HepG2 (cell line): ENCODE measurements at regions not wholly inside any gene's neighbourhood (a gene's known extent, or its start where the extent isn't known, plus 50 kb on each side); places are given as distances from the start of the nearest gene placed in this dataset.
"Not testable (repeated sequence)": the region's sequence is repeated elsewhere in the genome, so short reads cannot be mapped to it uniquely, and the experiment has no call there.

ENCODE experiments used
- ATAC-seq: fragments of 200-7000 bp; cut with Tn5 transposase; 3 replicates; pipeline ENCODE4 v1.9.1; 2020; ENCODE audit warnings: mild to moderate bottlenecking, moderate library complexity
- BruUV-seq: library from RNA; stranded (reverse); fragments of 400-500 nt; replicated peaks from 2 replicates; lab custom pipeline; 2021; lab: Mats Ljungman, UMichigan
- CTCF ChIA-PET: fragments of 300-600 bp; formaldehyde crosslinking; extraction: SDS; loops from one replicate; lab custom pipeline; 2021; ENCODE audit warnings: low total read pairs, inconsistent platforms, low intra/inter-chr PET ratio; lab: Yijun Ruan, JAX
- POLR2A ChIA-PET: fragments of 350-600 bp; sonication (Branson Sonifier 250); formaldehyde crosslinking; loops from one replicate; lab custom pipeline; 2020; ENCODE audit warnings: antibody characterized with exemption, inconsistent platforms; lab: Yijun Ruan, JAX
- DNase-seq: peaks from one replicate; pipeline ENCODE4 v3.0.0-alpha.2; 2015; ENCODE audit warnings: low spot score
- FAIRE-seq: peaks from 3 replicates; lab custom pipeline; 2011; peaks lifted over from hg19 to GRCh38; lab: Jason Lieb, UNC
- H2AFZ ChIP-seq: one replicate; pipeline ENCODE4 v1.6.1; 2011; ENCODE audit warnings: low read length, inconsistent platforms
- H3K27ac ChIP-seq: fragments of 300-600 bp; 3 replicates; pipeline ENCODE4 v1.8.0; 2011; ENCODE audit warnings: mixed run types, mild to moderate bottlenecking, mixed read lengths, low read length, inconsistent platforms; ENCODE audit not compliant: insufficient read depth; ENCODE audit errors: extremely low read length
- H3K27me3 ChIP-seq, 2 experiments: fragments of 200-600 bp in 1 of 2; 2 replicates in 1 of 2; 3 replicates in 1 of 2; pipeline versions ENCODE4 v1.6.0 to v1.8.0; 2011; ENCODE audit warnings: low read length in 2 of 2, mild to moderate bottlenecking in 2 of 2, moderate library complexity in 2 of 2, inconsistent platforms in 1 of 2; ENCODE audit not compliant: insufficient read depth in 2 of 2, control insufficient read depth in 1 of 2
- H3K36me3 ChIP-seq, 2 experiments: fragments of 200-600 bp in 1 of 2; replicated peaks in 1 of 2; 2 replicates in 1 of 2; 3 replicates in 1 of 2; pipeline versions ENCODE4 v1.5.1 to v1.8.0; 2011; ENCODE audit warnings: low read length in 2 of 2, inconsistent platforms in 1 of 2; ENCODE audit not compliant: insufficient read depth in 2 of 2, control insufficient read depth in 1 of 2
- H3K4me1 ChIP-seq: 2 replicates; pipeline ENCODE4 v1.5.1; 2012; ENCODE audit warnings: low read length, inconsistent platforms; ENCODE audit not compliant: insufficient read depth
- H3K4me2 ChIP-seq: 2 replicates; pipeline ENCODE4 v1.6.0; 2011; ENCODE audit warnings: low read depth, low read length, inconsistent platforms
- H3K4me3 ChIP-seq, 3 experiments: fragments of 200-600 bp in 1 of 3; sonication (generic), shearing (Covaris generic) in 1 of 3; replicated peaks in 1 of 3; 2 replicates each; pipeline ENCODE4 v1.5.1; 2011 to 2016; ENCODE audit warnings: low read length in 3 of 3, inconsistent platforms in 2 of 3, low read depth in 2 of 3, mild to moderate bottlenecking in 2 of 3, control low read depth in 1 of 3, mixed read lengths in 1 of 3; ENCODE audit not compliant: insufficient read depth in 1 of 3
- H3K79me2 ChIP-seq: one replicate; pipeline ENCODE4 v1.6.1; 2011; ENCODE audit warnings: low read length, inconsistent platforms; ENCODE audit not compliant: insufficient read depth
- H3K9ac ChIP-seq: 2 replicates; pipeline ENCODE4 v1.6.0; 2011; ENCODE audit warnings: mild to moderate bottlenecking, low read depth, low read length, inconsistent platforms; ENCODE audit not compliant: insufficient read depth
- H3K9me3 ChIP-seq: 2 replicates; pipeline ENCODE4 v1.5.1; 2012; ENCODE audit warnings: mild to moderate bottlenecking, low read length
- H4K20me1 ChIP-seq: 2 replicates; pipeline ENCODE4 v1.6.0; 2011; ENCODE audit warnings: inconsistent platforms, mild to moderate bottlenecking, low read length, moderate library complexity; ENCODE audit not compliant: insufficient read depth
- AHR ChIP-seq: IDR thresholded peaks from 2 replicates; pipeline ENCODE4 v1.6.1; 2018; ENCODE audit warnings: missing genetic modification reagents, missing compliant biosample characterization
- E2F1 ChIP-seq: sonication (generic); formaldehyde crosslinking; IDR thresholded peaks from 2 replicates; pipeline ENCODE4 v1.5.0; 2020; ENCODE audit warnings: missing genetic modification reagents
- E2F5 ChIP-seq: sonication (generic); formaldehyde crosslinking; conservative IDR thresholded peaks from 2 replicates; pipeline ENCODE4 v1.4.0; 2020; ENCODE audit warnings: missing genetic modification reagents
- ETV6 ChIP-seq: sonication (generic); formaldehyde crosslinking; conservative IDR thresholded peaks from 2 replicates; pipeline ENCODE4 v1.4.0; 2020; ENCODE audit warnings: missing genetic modification reagents
- MYNN ChIP-seq: sonication (generic); formaldehyde crosslinking; IDR thresholded peaks from 2 replicates; pipeline ENCODE4 v1.4.0; 2020; ENCODE audit warnings: mild to moderate bottlenecking, low read depth, missing genetic modification reagents
- PREB ChIP-seq: sonication (generic); formaldehyde crosslinking; IDR thresholded peaks from 2 replicates; pipeline ENCODE4 v1.4.0; 2020; ENCODE audit warnings: missing genetic modification reagents
- SIN3A ChIP-seq: IDR thresholded peaks from 2 replicates; pipeline ENCODE4 v1.6.1; 2011; ENCODE audit warnings: low read depth, mild to moderate bottlenecking, control low read depth, low read length, borderline replicate concordance
- TRAFD1 ChIP-seq: sonication (generic); formaldehyde crosslinking; IDR thresholded peaks from 2 replicates; pipeline ENCODE4 v1.5.1; 2020; ENCODE audit warnings: missing genetic modification reagents, mild to moderate bottlenecking, borderline replicate concordance
- ZBTB34 ChIP-seq: sonication (generic); formaldehyde crosslinking; IDR thresholded peaks from 2 replicates; pipeline ENCODE4 v1.8.0; 2022; ENCODE audit warnings: mild to moderate bottlenecking, missing genetic modification reagents
- ZNF431 ChIP-seq: sonication (generic); formaldehyde crosslinking; IDR thresholded peaks from 2 replicates; pipeline ENCODE4 v1.9.0; 2022; ENCODE audit warnings: missing genetic modification reagents, low read depth, mild to moderate bottlenecking, borderline replicate concordance
- ZNF672 ChIP-seq: sonication (generic); formaldehyde crosslinking; IDR thresholded peaks from 2 replicates; pipeline ENCODE4 v1.8.1; 2022; ENCODE audit warnings: missing genetic modification reagents
- WGBS: methylation state at CpG from one replicate; pipeline ENCODE4 v1.1.6; 2017; ENCODE audit warnings: low lambda C conversion rate; 5-methylcytosine and 5-hydroxymethylcytosine counted together
- in situ Hi-C: cut with HindIII; loops from 2 replicates; pipeline ENCODE4 v1.10.0; 2017; ENCODE audit warnings: low pct_unique_long_range_greater_than_20kb; ENCODE audit not compliant: extremely low pct_ligation_motif_present
- intact Hi-C: fragments of 100-400 bp; cut with micrococcal nuclease; formaldehyde crosslinking; loops from one replicate; pipeline ENCODE4 v1.10.0; 2022; ENCODE audit not compliant: unreplicated experiment

- in situ Hi-C loops: no loop called here
- Histone ChIP-seq H4K20me1 (no peaks in the 10 kb centered on the region), H3K27ac (no peak overlapping the region), H3K79me2 (no peaks in the 10 kb centered on the region), H3K4me2 (no peak overlapping the region), H3K4me1 (no peaks in the 10 kb centered on the region), H3K36me3 (no peaks in the 10 kb centered on the region), H3K27me3 (no peaks in the 10 kb centered on the region), H3K9ac (no peak overlapping the region), H2AFZ (no peak overlapping the region), H3K9me3 (peaks cover 91% of the 10 kb centered on the region), H3K4me3 (no peak overlapping the region)
- no peak for TF ChIP-seq AHR (CRISPR knock-in tag)
- no peak for TF ChIP-seq TRAFD1 (CRISPR knock-in tag)
- no peak for TF ChIP-seq PREB (CRISPR knock-in tag)
- TF ChIP-seq E2F5 (CRISPR knock-in tag): no peak
- TF ChIP-seq E2F1: no peak
- TF ChIP-seq MYNN (CRISPR knock-in tag): no peak
- TF ChIP-seq ZNF431 (CRISPR knock-in tag): no peak
- TF ChIP-seq ETV6 (CRISPR knock-in tag): no peak
- no peak for TF ChIP-seq ZNF672 (CRISPR knock-in tag)
- TF ChIP-seq ZBTB34 (CRISPR knock-in tag): no peak
- no peak for TF ChIP-seq SIN3A
- ChIA-PET CTCF (no interaction called here), POLR2A (no interaction called here)
- ATAC-seq (no peak), DNase-seq (no peak), FAIRE-seq (no peak)
- intact Hi-C loops: no loop called here
- no TSS peak for BruUV-seq
- WGBS: 41% methylated on average over 6 of the region's 11 CpGs
Measured at GRCh38 chr15:25247407-25248038, 191.3 kb downstream of the UBE3A start.

GRCh38 chr15:25248087-25248486, 190.7 kb downstream of the UBE3A start:
- H4K20me1 ChIP-seq, H3K9ac ChIP-seq, H3K4me3 ChIP-seq, H3K36me3 ChIP-seq, H3K27me3 ChIP-seq, H2AFZ ChIP-seq, POLR2A ChIA-PET, BruUV-seq, H3K79me2 ChIP-seq, CTCF ChIA-PET, H3K4me2 ChIP-seq, ATAC-seq, FAIRE-seq, intact Hi-C loops, DNase-seq, in situ Hi-C loops, H3K4me1 ChIP-seq, H3K27ac ChIP-seq: not testable (repeated sequence)
- WGBS: no CpG with 5 or more reads among the region's 6 CpGs
- H3K9me3 ChIP-seq: peaks cover 86% of the 10 kb centered on the region
